SH-SY5Y (cell line): ENCODE measurements at regions not wholly inside any gene's neighbourhood (a gene's known extent, or its start where the extent isn't known, plus 50 kb on each side); places are given as distances from the start of the nearest gene placed in this dataset.

Source experiments
- GATA2 ChIP-seq: IDR thresholded peaks from 2 replicates; pipeline ENCODE4 v1.6.1; 2011; ENCODE audit warnings: mild to moderate bottlenecking, low read depth, low read length
- GATA3 ChIP-seq: IDR thresholded peaks from 2 replicates; pipeline ENCODE4 v1.6.1; 2011; ENCODE audit warnings: low read depth, mild to moderate bottlenecking, low read length, moderate library complexity

DNA sequence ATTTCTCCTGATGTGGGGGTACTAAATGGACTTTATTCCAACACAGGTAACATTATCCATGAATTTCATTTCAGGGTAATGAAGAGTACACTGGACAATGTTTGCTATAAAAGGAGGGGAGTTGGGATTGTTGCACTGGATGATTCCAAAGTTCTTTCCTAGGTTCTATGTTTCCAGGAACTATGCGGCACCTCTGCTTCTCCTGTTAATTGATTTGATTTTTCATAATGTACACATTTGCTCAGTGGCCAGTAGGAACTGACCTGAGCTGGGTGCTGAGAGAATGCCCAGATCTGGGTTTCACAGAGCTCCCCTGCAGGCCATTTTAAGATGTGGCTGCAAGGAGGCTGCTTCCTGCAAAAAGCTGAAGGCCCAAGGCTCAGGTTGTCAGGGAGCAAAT, 171.7 kb downstream of the KLF13 start:
- TF ChIP-seq GATA2: no peak
- no peak for TF ChIP-seq GATA3
